H1 (cell line): ENCODE measurements at regions not wholly inside any gene's neighbourhood (a gene's known extent, or its start where the extent isn't known, plus 50 kb on each side); places are given as distances from the start of the nearest gene placed in this dataset.

Source experiments
- CTCF ChIA-PET: fragments of 300-600 bp; sonication (Branson Sonifier 250); formaldehyde crosslinking; loops from one replicate; lab custom pipeline; 2021; ENCODE audit not compliant: partially characterized antibody; lab: Charles Lee
- POLR2A ChIA-PET: fragments of 300-600 bp; sonication (Branson Sonifier 250); formaldehyde crosslinking; loops from one replicate; lab custom pipeline; 2021; ENCODE audit warnings: inconsistent platforms; ENCODE audit not compliant: partially characterized antibody; lab: Charles Lee
- DNase-seq, 2 experiments: peaks; one replicate each; pipeline versions ENCODE4 v3.0.0 to v3.0.0-alpha.2; 2010 to 2022; ENCODE audit warnings: low spot score in 2 of 2, low read depth in 1 of 2, mixed read lengths in 1 of 2
- FAIRE-seq: peaks from 2 replicates; lab custom pipeline; 2011; peaks lifted over from hg19 to GRCh38; lab: Jason Lieb, UNC
- H2AFZ ChIP-seq: 2 replicates; pipeline ENCODE4 v1.8.1; 2012; ENCODE audit warnings: low read length, inconsistent platforms
- H2AK5ac ChIP-seq: 2 replicates; pipeline ENCODE4 v1.6.1; 2013; ENCODE audit warnings: low read depth, low read length
- H2BK120ac ChIP-seq: replicated peaks from 2 replicates; pipeline ENCODE3; 2013; ENCODE audit warnings: low read depth, low read length, inconsistent platforms
- H2BK12ac ChIP-seq: 2 replicates; pipeline ENCODE4 v1.6.1; 2013; ENCODE audit warnings: low read depth, low read length
- H2BK15ac ChIP-seq: 2 replicates; pipeline ENCODE4 v1.6.1; 2013; ENCODE audit warnings: low read length
- H2BK20ac ChIP-seq: 2 replicates; pipeline ENCODE4 v1.6.1; 2013; ENCODE audit warnings: low read length
- H2BK5ac ChIP-seq: 2 replicates; pipeline ENCODE4 v1.6.1; 2013; ENCODE audit warnings: low read depth, low read length
- H3K14ac ChIP-seq: 2 replicates; pipeline ENCODE4 v1.6.1; 2013; ENCODE audit warnings: inconsistent platforms; ENCODE audit not compliant: insufficient read length
- H3K18ac ChIP-seq: 2 replicates; pipeline ENCODE4 v1.6.1; 2013; ENCODE audit warnings: low read length; ENCODE audit errors: extremely low read depth
- H3K23ac ChIP-seq: 2 replicates; pipeline ENCODE4 v1.6.1; 2013; ENCODE audit warnings: inconsistent platforms; ENCODE audit not compliant: insufficient read length
- H3K23me2 ChIP-seq: 2 replicates; pipeline ENCODE4 v1.6.1; 2013; ENCODE audit warnings: low read depth, low read length
- H3K27ac ChIP-seq: 2 replicates; pipeline ENCODE4 v1.6.1; 2011; ENCODE audit warnings: low read depth, low read length, inconsistent platforms
- H3K27me3 ChIP-seq, 4 experiments: replicated peaks in 1 of 4; 1 replicate in 1 of 4; 2 replicates in 3 of 4; pipeline versions ENCODE4 v1.6.1 to v1.8.1; 2011 to 2013; ENCODE audit warnings: low read length in 3 of 4, mild to moderate bottlenecking in 3 of 4, inconsistent platforms in 2 of 4, mixed read lengths in 2 of 4, moderate library complexity in 1 of 4; ENCODE audit not compliant: control insufficient read depth in 3 of 4, insufficient read depth in 3 of 4; ENCODE audit errors: extremely low read depth in 1 of 4
- H3K36me3 ChIP-seq, 4 experiments: 2 replicates each; pipeline versions ENCODE4 v1.6.1 to v1.8.1; 2011 to 2013; ENCODE audit warnings: mild to moderate bottlenecking in 4 of 4, low read length in 3 of 4, moderate library complexity in 2 of 4, control low read depth in 1 of 4, inconsistent platforms in 1 of 4; ENCODE audit not compliant: insufficient read depth in 4 of 4, control insufficient read depth in 2 of 4
- H3K4ac ChIP-seq: replicated peaks from 2 replicates; pipeline ENCODE3; 2013; ENCODE audit warnings: low read length, low read depth, mixed read lengths, inconsistent platforms; ENCODE audit not compliant: insufficient read length
- H3K4me1 ChIP-seq, 4 experiments: replicated peaks in 1 of 4; 1 replicate in 1 of 4; 2 replicates in 3 of 4; pipeline versions ENCODE4 v1.6.1 to v1.8.1; 2011 to 2013; ENCODE audit warnings: low read length in 3 of 4, inconsistent platforms in 2 of 4, mixed read lengths in 1 of 4; ENCODE audit not compliant: insufficient read depth in 4 of 4, control insufficient read depth in 3 of 4
- H3K4me2 ChIP-seq, 2 experiments: 2 replicates each; pipeline versions ENCODE4 v1.6.1 to v1.8.1; 2011 to 2013; ENCODE audit warnings: low read depth in 2 of 2, low read length in 2 of 2, control low read depth in 1 of 2, inconsistent platforms in 1 of 2, mild to moderate bottlenecking in 1 of 2; ENCODE audit not compliant: insufficient read depth in 1 of 2
- H3K4me3 ChIP-seq, 4 experiments: fragments of 200-600, 300-600 bp in 1 of 4; sonication (generic), shearing (Covaris generic), sonication (Bioruptor Twin) in 1 of 4; 2 replicates each; pipeline versions ENCODE4 v1.5.1 to v1.8.1; 2011 to 2016; ENCODE audit warnings: low read length in 4 of 4, low read depth in 3 of 4, control low read depth in 2 of 4, inconsistent platforms in 2 of 4, mild to moderate bottlenecking in 2 of 4, mixed read lengths in 1 of 4, moderate library complexity in 1 of 4; ENCODE audit not compliant: insufficient read depth in 2 of 4; ENCODE audit errors: extremely low read depth in 1 of 4
- H3K56ac ChIP-seq: replicated peaks from 2 replicates; pipeline ENCODE3; 2013; ENCODE audit warnings: low read depth, mild to moderate bottlenecking, mixed read lengths, low read length, inconsistent platforms; ENCODE audit not compliant: insufficient read length
- H3K79me1 ChIP-seq: 2 replicates; pipeline ENCODE4 v1.6.1; 2013; ENCODE audit warnings: low read depth, low read length, control low read depth
- H3K79me2 ChIP-seq, 2 experiments: 2 replicates each; pipeline versions ENCODE4 v1.6.1 to v1.8.1; 2012 to 2013; ENCODE audit warnings: low read length in 2 of 2, mild to moderate bottlenecking in 2 of 2, inconsistent platforms in 1 of 2; ENCODE audit not compliant: insufficient read depth in 2 of 2, control insufficient read depth in 1 of 2
- H3K9ac ChIP-seq, 4 experiments: replicated peaks in 1 of 4; 1 replicate in 1 of 4; 2 replicates in 3 of 4; pipeline versions ENCODE4 v1.6.1 to v1.8.1; 2011 to 2013; ENCODE audit warnings: low read depth in 3 of 4, low read length in 3 of 4, control low read depth in 2 of 4, mild to moderate bottlenecking in 2 of 4, moderate library complexity in 2 of 4, inconsistent platforms in 1 of 4; ENCODE audit errors: extremely low read depth in 1 of 4
- H3K9me3 ChIP-seq, 2 experiments: 2 replicates each; pipeline versions ENCODE4 v1.6.1 to v1.8.1; 2012 to 2013; ENCODE audit warnings: mild to moderate bottlenecking in 2 of 2, moderate library complexity in 2 of 2, control low read depth in 1 of 2, inconsistent platforms in 1 of 2, low read depth in 1 of 2, low read length in 1 of 2, mixed read lengths in 1 of 2; ENCODE audit not compliant: insufficient read depth in 2 of 2
- H4K20me1 ChIP-seq, 2 experiments: replicated peaks in 1 of 2; 2 replicates each; pipeline versions ENCODE3 to v1.8.1; 2011 to 2013; ENCODE audit warnings: inconsistent platforms in 2 of 2, low read length in 2 of 2, mild to moderate bottlenecking in 1 of 2; ENCODE audit not compliant: insufficient read depth in 2 of 2, control insufficient read depth in 1 of 2
- H4K5ac ChIP-seq: 2 replicates; pipeline ENCODE4 v1.6.1; 2013; ENCODE audit warnings: low read length, low read depth, mixed read lengths, inconsistent platforms; ENCODE audit not compliant: insufficient read length
- H4K8ac ChIP-seq: 2 replicates; pipeline ENCODE4 v1.8.0; 2013; ENCODE audit warnings: mild to moderate bottlenecking, moderate library complexity, low read length, inconsistent platforms; ENCODE audit not compliant: insufficient read depth; ENCODE audit errors: extremely low read depth
- H4K91ac ChIP-seq: replicated peaks from 2 replicates; pipeline ENCODE3; 2013; ENCODE audit warnings: low read length, mixed read lengths, inconsistent platforms; ENCODE audit not compliant: insufficient read length
- POLR2AphosphoS5 ChIP-seq: IDR thresholded peaks from 2 replicates; pipeline ENCODE4 v1.6.1; 2011; ENCODE audit warnings: low read depth, low read length
- SP1 ChIP-seq: IDR thresholded peaks from 2 replicates; pipeline ENCODE4 v1.6.1; 2011; ENCODE audit warnings: low read depth, low read length
- SP2 ChIP-seq: IDR thresholded peaks from 2 replicates; pipeline ENCODE4 v1.6.1; 2012; ENCODE audit warnings: mild to moderate bottlenecking, low read length, inconsistent platforms
- WGBS, 2 experiments: shearing (Covaris generic) in 1 of 2; methylation state at CpG; one replicate each; pipeline versions ENCODE4 v1.1.6 to v1.1.7; 2013 to 2015; ENCODE audit warnings: low lambda C conversion rate in 2 of 2, mixed read lengths in 2 of 2, inconsistent platforms in 1 of 2, low coverage in 1 of 2, missing lambda C conversion rate in 1 of 2; ENCODE audit not compliant: insufficient replicate concordance in 2 of 2, insufficient coverage in 1 of 2, insufficient read length in 1 of 2; ENCODE audit errors: extremely low coverage in 1 of 2, missing lambda C conversion rate in 1 of 2; 5-methylcytosine and 5-hydroxymethylcytosine counted together

DNA sequence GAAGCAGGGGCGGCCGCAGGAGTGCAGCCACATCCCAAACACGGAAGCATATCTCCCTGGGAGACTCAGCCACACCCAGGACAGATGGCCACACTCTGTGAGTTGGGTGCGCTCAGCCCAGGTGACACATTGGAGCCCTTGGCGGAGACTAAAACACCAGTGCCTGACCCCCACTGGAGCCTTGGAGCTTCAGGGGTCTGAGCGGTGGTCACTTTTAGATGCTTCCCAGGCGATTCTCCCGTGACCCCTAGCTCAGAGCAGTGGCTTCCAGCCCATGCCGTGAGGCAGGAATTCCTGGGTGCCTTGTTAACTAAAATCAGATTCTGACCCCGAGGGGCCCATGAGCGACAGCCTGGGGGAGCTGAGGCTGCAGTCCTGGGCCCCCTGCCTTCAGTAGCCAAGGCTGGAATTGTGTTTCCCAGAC is 54.5 kb downstream of the PLXNA1 start:
- Histone ChIP-seq H2AK5ac (no peak overlapping the region), H3K79me2 (no peaks in the 10 kb centered on the region), H3K9ac (no peak overlapping the region), H3K4me2 (no peak overlapping the region), H3K9me3 (no peaks in the 10 kb centered on the region), H3K27ac (no peak overlapping the region), H3K14ac (no peak overlapping the region), H3K18ac (no peak overlapping the region), H3K56ac (no peak overlapping the region), H3K4ac (no peak overlapping the region), H3K27me3 (no peaks in the 10 kb centered on the region), H3K4me1 (no peaks in the 10 kb centered on the region), H3K36me3 (peaks cover 0 to 13% (median 6%) of the 10 kb centered on the region in 4 experiments; a peak in 5 of 8 replicates), H3K23ac (no peak overlapping the region), H3K4me3 (no peak overlapping the region), H2BK120ac (no peak overlapping the region), H4K20me1 (peaks cover 0 to 6% of the 10 kb centered on the region in 2 experiments), H4K91ac (no peak overlapping the region), H4K5ac (no peak overlapping the region), H3K23me2 (no peaks in the 10 kb centered on the region), H2BK20ac (no peak overlapping the region), H2BK12ac (no peak overlapping the region), H3K79me1 (no peaks in the 10 kb centered on the region), H4K8ac (no peak overlapping the region), H2BK15ac (no peak overlapping the region), H2BK5ac (no peak overlapping the region), H2AFZ (no peak overlapping the region)
- DNase-seq: no peak
- ChIA-PET CTCF (interaction anchor here (0.6 to 1.4 kb wide), 8 partner anchors 21 to 507 kb away, joined by 3 to 5 read pairs (median 4); partner anchors contain the start of gene PLXNA1), POLR2A (no interaction called here)
- whole genome bisulfite sequencing, 2 experiments: 88% methylated on average over 11 of the region's 11 CpGs; no CpG with 5 or more reads in 1 of the 2 experiments
- FAIRE-seq: no peak
- TF ChIP-seq SP1 (no peak), POLR2AphosphoS5 (no peak), SP2 (no peak)
